HFF-Myc (cell line): ENCODE measurements at regions not wholly inside any gene's neighbourhood (a gene's known extent, or its start where the extent isn't known, plus 50 kb on each side); places are given as distances from the start of the nearest gene placed in this dataset.

Experiments used
- DNase-seq: peaks from one replicate; pipeline ENCODE4 v3.0.0-alpha.2; 2011; ENCODE audit warnings: low read depth; ENCODE audit errors: extremely low read depth
- H3K4me3 ChIP-seq: replicated peaks from 2 replicates; pipeline ENCODE4 v1.5.1; 2011; ENCODE audit warnings: low read depth, mild to moderate bottlenecking, control low read depth, low read length
- CTCF ChIP-seq: IDR thresholded peaks from 2 replicates; pipeline ENCODE4 v1.5.1; 2012; ENCODE audit warnings: mild to moderate bottlenecking, low read depth, low read length, control low read depth; ENCODE audit errors: missing control alignments

GRCh38 chr7:11985376-11985775 lies 153.4 kb upstream of the THSD7A start:
- no peak for TF ChIP-seq CTCF
- H3K4me3 ChIP-seq, result no peak overlapping the region
- no peak for DNase-seq

GRCh38 chr7:11985971-11986370 lies 154.0 kb upstream of the THSD7A start:
- no peak overlapping the region for H3K4me3 ChIP-seq
- DNase-seq, result no peak
- no peak for TF ChIP-seq CTCF

- DNase-seq, result no peak
- no peak for TF ChIP-seq CTCF
- H3K4me3 ChIP-seq, result no peak overlapping the region
Observed at GRCh38 chr7:11988186-11988585, 156.2 kb upstream of the THSD7A start.

- H3K4me3 ChIP-seq, result no peak overlapping the region
- DNase-seq, result no peak
- no peak for TF ChIP-seq CTCF
Observed at GRCh38 chr7:12002428-12002827, 170.4 kb upstream of the THSD7A start.

- no peak for TF ChIP-seq CTCF
- H3K4me3 ChIP-seq, result no peak overlapping the region
- DNase-seq, result no peak
Observed at GRCh38 chr7:12004581-12004980, 172.6 kb upstream of the THSD7A start.

- no peak for TF ChIP-seq CTCF
- no peak for DNase-seq
- no peak overlapping the region for H3K4me3 ChIP-seq
Observed at GRCh38 chr7:12007576-12007975, 175.6 kb upstream of the THSD7A start.

GRCh38 chr7:12013983-12014382 lies 182.0 kb upstream of the THSD7A start:
- TF ChIP-seq CTCF, result no peak
- no peak for DNase-seq

More at GRCh38 chr7:12013983-12014382, 182.0 kb upstream of the THSD7A start:
- H3K4me3 ChIP-seq, result no peak overlapping the region
